ENCODE measurements at regions not wholly inside any gene's neighbourhood (a gene's known extent, or its start where the extent isn't known, plus 50 kb on each side); places are given as distances from the start of the nearest gene placed in this dataset.

DNA sequence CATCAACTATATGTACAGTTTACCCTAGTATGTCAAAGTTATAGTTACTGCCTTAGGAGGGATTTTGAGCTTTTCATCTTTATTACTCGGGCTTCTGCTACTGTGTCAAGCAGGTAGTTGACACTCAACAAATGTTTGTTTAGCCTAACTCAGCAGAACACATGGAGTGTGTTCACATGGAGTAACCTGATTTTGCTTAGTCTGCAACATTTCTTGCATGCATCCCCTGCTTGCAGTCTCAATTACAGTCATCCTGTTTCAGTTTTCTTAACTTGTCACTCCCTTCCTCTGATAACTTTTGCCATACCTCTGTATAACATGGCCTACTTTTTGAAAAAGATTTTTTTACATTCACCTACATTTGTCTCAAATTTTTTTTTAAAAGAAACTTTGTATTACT, 135.5 kb downstream of the NMUR2 start:
- no peaks in the 10 kb centered on the region for H3K79me2 ChIP-seq (ENCODE audit: control insufficient read depth, insufficient read depth, low read length)
- ChIA-PET RAD21 (ENCODE audit: unreplicated experiment) (interaction anchor here (1.0 kb wide), 1 partner anchor 444 kb away, joined by 4 read pairs; no protein-coding TSS in a partner anchor), POLR2A (no interaction called here), CTCF (interaction anchor here (1.1 kb wide), 1 partner anchor 11 kb away, joined by 3 read pairs; no protein-coding TSS in a partner anchor), SMC1A (ENCODE audit: uncharacterized antibody, unreplicated experiment) (interaction anchor here (1.0 to 2.2 kb wide), 2 partner anchors 14 to 444 kb away, joined by 3 to 9 read pairs; no protein-coding TSS in a partner anchor)
- DNase-seq (ENCODE audit: low read depth, low spot score), result no peak
- no peak overlapping the region for H3K27ac ChIP-seq (ENCODE audit: control insufficient read depth, insufficient read depth)
- TF ChIP-seq SUPT20H (IDR thresholded peaks at IDR 0.05; ENCODE audit: borderline replicate concordance, control insufficient read depth, low read depth, low read length), result no peak
- TF ChIP-seq, protein P1, sequence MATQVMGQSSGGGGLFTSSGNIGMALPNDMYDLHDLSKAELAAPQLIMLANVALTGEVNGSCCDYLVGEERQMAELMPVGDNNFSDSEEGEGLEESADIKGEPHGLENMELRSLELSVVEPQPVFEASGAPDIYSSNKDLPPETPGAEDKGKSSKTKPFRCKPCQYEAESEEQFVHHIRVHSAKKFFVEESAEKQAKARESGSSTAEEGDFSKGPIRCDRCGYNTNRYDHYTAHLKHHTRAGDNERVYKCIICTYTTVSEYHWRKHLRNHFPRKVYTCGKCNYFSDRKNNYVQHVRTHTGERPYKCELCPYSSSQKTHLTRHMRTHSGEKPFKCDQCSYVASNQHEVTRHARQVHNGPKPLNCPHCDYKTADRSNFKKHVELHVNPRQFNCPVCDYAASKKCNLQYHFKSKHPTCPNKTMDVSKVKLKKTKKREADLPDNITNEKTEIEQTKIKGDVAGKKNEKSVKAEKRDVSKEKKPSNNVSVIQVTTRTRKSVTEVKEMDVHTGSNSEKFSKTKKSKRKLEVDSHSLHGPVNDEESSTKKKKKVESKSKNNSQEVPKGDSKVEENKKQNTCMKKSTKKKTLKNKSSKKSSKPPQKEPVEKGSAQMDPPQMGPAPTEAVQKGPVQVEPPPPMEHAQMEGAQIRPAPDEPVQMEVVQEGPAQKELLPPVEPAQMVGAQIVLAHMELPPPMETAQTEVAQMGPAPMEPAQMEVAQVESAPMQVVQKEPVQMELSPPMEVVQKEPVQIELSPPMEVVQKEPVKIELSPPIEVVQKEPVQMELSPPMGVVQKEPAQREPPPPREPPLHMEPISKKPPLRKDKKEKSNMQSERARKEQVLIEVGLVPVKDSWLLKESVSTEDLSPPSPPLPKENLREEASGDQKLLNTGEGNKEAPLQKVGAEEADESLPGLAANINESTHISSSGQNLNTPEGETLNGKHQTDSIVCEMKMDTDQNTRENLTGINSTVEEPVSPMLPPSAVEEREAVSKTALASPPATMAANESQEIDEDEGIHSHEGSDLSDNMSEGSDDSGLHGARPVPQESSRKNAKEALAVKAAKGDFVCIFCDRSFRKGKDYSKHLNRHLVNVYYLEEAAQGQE (IDR thresholded peaks at IDR 0.05; ENCODE audit: low read depth, low read length), result no peak
- TF ChIP-seq PAX8 (IDR thresholded peaks at IDR 0.05), result no peak
- no peak for TF ChIP-seq IRF4 (IDR thresholded peaks at IDR 0.05; ENCODE audit: low read depth, low read length)
- TF ChIP-seq CBFB (IDR thresholded peaks at IDR 0.05; ENCODE audit: low read depth), result no peak
- TF ChIP-seq, protein P2, sequence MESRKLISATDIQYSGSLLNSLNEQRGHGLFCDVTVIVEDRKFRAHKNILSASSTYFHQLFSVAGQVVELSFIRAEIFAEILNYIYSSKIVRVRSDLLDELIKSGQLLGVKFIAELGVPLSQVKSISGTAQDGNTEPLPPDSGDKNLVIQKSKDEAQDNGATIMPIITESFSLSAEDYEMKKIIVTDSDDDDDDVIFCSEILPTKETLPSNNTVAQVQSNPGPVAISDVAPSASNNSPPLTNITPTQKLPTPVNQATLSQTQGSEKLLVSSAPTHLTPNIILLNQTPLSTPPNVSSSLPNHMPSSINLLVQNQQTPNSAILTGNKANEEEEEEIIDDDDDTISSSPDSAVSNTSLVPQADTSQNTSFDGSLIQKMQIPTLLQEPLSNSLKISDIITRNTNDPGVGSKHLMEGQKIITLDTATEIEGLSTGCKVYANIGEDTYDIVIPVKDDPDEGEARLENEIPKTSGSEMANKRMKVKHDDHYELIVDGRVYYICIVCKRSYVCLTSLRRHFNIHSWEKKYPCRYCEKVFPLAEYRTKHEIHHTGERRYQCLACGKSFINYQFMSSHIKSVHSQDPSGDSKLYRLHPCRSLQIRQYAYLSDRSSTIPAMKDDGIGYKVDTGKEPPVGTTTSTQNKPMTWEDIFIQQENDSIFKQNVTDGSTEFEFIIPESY (IDR thresholded peaks at IDR 0.05), result no peak
- no peak for TF ChIP-seq YY1 (IDR thresholded peaks at IDR 0.05; ENCODE audit: low read depth, low read length)
- no peak for TF ChIP-seq RUNX3 (IDR thresholded peaks at IDR 0.05; ENCODE audit: low read length)
- TF ChIP-seq BHLHE40 (IDR thresholded peaks at IDR 0.05; ENCODE audit: borderline replicate concordance in 1 of 2, low read depth in 2 of 2, low read length in 1 of 2), result no peak
- H3K4me2 ChIP-seq (ENCODE audit: control insufficient read depth, insufficient read depth), result no peak overlapping the region
- 0% methylated on average over 1 of the region's 1 CpG for WGBS (ENCODE audit: insufficient coverage, insufficient replicate concordance, low lambda C conversion rate, missing lambda C conversion rate)
- H3K27me3 ChIP-seq (replicated peaks in 1 of 2; ENCODE audit: control insufficient read depth in 2 of 2, insufficient read depth in 2 of 2, low read length in 1 of 2), result peaks cover 0 to under 1% of the 10 kb centered on the region in 2 experiments; a peak in 1 of 4 replicates
- no peak overlapping the region for H3K4me3 ChIP-seq
- H4K20me1 ChIP-seq (ENCODE audit: control insufficient read depth, insufficient read depth), result no peaks in the 10 kb centered on the region
- no TSS peak for BruUV-seq (replicated peaks)
- H2AFZ ChIP-seq (ENCODE audit: control insufficient read depth, low read depth, low read length), result no peak overlapping the region
- intact Hi-C loops (cut with micrococcal nuclease; ENCODE audit: unreplicated experiment), result no loop called here
- no peaks in the 10 kb centered on the region for H3K9me3 ChIP-seq (replicated peaks; ENCODE audit: control insufficient read depth, insufficient read depth, low read length)
- no peaks in the 10 kb centered on the region for H3K4me1 ChIP-seq (ENCODE audit: control insufficient read depth, insufficient read depth, low read length)
- H3K36me3 ChIP-seq (ENCODE audit: control insufficient read depth in 2 of 2, insufficient read depth in 2 of 2, low read length in 1 of 2), result no peaks in the 10 kb centered on the region
- no peak for FAIRE-seq
- in situ Hi-C loops (cut with MboI), result no loop called here
- no peak for ATAC-seq
- no peak overlapping the region for H3K9ac ChIP-seq (ENCODE audit: control insufficient read depth, insufficient read depth, low read length)
